H9 (cell line): ENCODE measurements at regions not wholly inside any gene's neighbourhood (a gene's known extent, or its start where the extent isn't known, plus 50 kb on each side); places are given as distances from the start of the nearest gene placed in this dataset.

Experiments
- DNase-seq: peaks from one replicate; pipeline ENCODE4 v3.0.0-alpha.2; 2017
- H2AFZ ChIP-seq: one replicate; pipeline ENCODE4 v1.6.1; 2013; ENCODE audit warnings: mild to moderate bottlenecking, low read length, control low read depth, moderate library complexity
- H2AK5ac ChIP-seq: 2 replicates; pipeline ENCODE4 v1.6.1; 2013; ENCODE audit warnings: low read length, control low read depth, mixed read lengths; ENCODE audit not compliant: insufficient read length
- H2BK120ac ChIP-seq: one replicate; pipeline ENCODE4 v1.6.1; 2013; ENCODE audit warnings: low read depth, mild to moderate bottlenecking, low read length, control low read depth, inconsistent platforms; ENCODE audit not compliant: poor library complexity, severe bottlenecking
- H2BK12ac ChIP-seq: 2 replicates; pipeline ENCODE4 v1.6.1; 2013; ENCODE audit warnings: low read length, control low read depth, mixed read lengths, low read depth; ENCODE audit not compliant: insufficient read length
- H2BK15ac ChIP-seq: 2 replicates; pipeline ENCODE4 v1.6.1; 2013; ENCODE audit warnings: low read depth, low read length, control low read depth
- H2BK20ac ChIP-seq: one replicate; pipeline ENCODE4 v1.6.1; 2013; ENCODE audit warnings: low read depth, mild to moderate bottlenecking, low read length, control low read depth, inconsistent platforms; ENCODE audit not compliant: poor library complexity, severe bottlenecking
- H2BK5ac ChIP-seq: 2 replicates; pipeline ENCODE4 v1.6.1; 2013; ENCODE audit warnings: low read length, control low read depth, mixed read lengths; ENCODE audit not compliant: insufficient read length
- H3K14ac ChIP-seq: 2 replicates; pipeline ENCODE4 v1.6.1; 2013; ENCODE audit warnings: low read length, control low read depth; ENCODE audit not compliant: insufficient read depth
- H3K18ac ChIP-seq: 2 replicates; pipeline ENCODE4 v1.6.1; 2013; ENCODE audit warnings: low read depth, mild to moderate bottlenecking, mixed read lengths, low read length, control low read depth; ENCODE audit not compliant: insufficient read length
- H3K23ac ChIP-seq: 2 replicates; pipeline ENCODE4 v1.6.1; 2013; ENCODE audit warnings: low read length, control low read depth, mixed read lengths, low read depth; ENCODE audit not compliant: insufficient read length
- H3K23me2 ChIP-seq: 2 replicates; pipeline ENCODE4 v1.6.1; 2013; ENCODE audit warnings: low read depth, mild to moderate bottlenecking, mixed read lengths, low read length, control low read depth; ENCODE audit not compliant: insufficient read length, poor library complexity, severe bottlenecking
- H3K27ac ChIP-seq: 2 replicates; pipeline ENCODE4 v1.5.1; 2013; ENCODE audit warnings: low read length, control low read depth, mixed read lengths, low read depth; ENCODE audit not compliant: insufficient read length
- H3K27me3 ChIP-seq: 2 replicates; pipeline ENCODE4 v1.6.1; 2013; ENCODE audit warnings: low read length, control low read depth, inconsistent platforms; ENCODE audit not compliant: insufficient read depth
- H3K4ac ChIP-seq: 2 replicates; pipeline ENCODE4 v1.6.1; 2013; ENCODE audit warnings: low read depth, mild to moderate bottlenecking, control low read depth, inconsistent platforms, low read length, moderate library complexity
- H3K4me1 ChIP-seq: 2 replicates; pipeline ENCODE4 v1.6.1; 2013; ENCODE audit warnings: low read length, control low read depth, inconsistent platforms; ENCODE audit not compliant: insufficient read depth
- H3K4me2 ChIP-seq: 2 replicates; pipeline ENCODE4 v1.6.1; 2013; ENCODE audit warnings: low read length, control low read depth, mixed read lengths; ENCODE audit not compliant: insufficient read length, insufficient read depth
- H3K56ac ChIP-seq: 2 replicates; pipeline ENCODE4 v1.6.1; 2013; ENCODE audit warnings: low read depth, mild to moderate bottlenecking, mixed read lengths, low read length, control low read depth; ENCODE audit not compliant: insufficient read length
- H3K79me1 ChIP-seq: 2 replicates; pipeline ENCODE4 v1.6.1; 2013; ENCODE audit warnings: low read depth, mild to moderate bottlenecking, moderate library complexity, low read length, control low read depth, inconsistent platforms; ENCODE audit not compliant: insufficient read depth, poor library complexity, severe bottlenecking
- H3K79me2 ChIP-seq: 2 replicates; pipeline ENCODE4 v1.6.1; 2013; ENCODE audit warnings: low read length, control low read depth, inconsistent platforms; ENCODE audit not compliant: insufficient read depth
- H3K9ac ChIP-seq: 2 replicates; pipeline ENCODE4 v1.6.1; 2013; ENCODE audit warnings: low read length, control low read depth, mixed read lengths; ENCODE audit not compliant: insufficient read length; ENCODE audit errors: extremely low read depth
- H3K9me3 ChIP-seq: one replicate; pipeline ENCODE4 v1.6.1; 2013; ENCODE audit warnings: low read depth, low read length, inconsistent platforms; ENCODE audit not compliant: control insufficient read depth
- H3T11ph ChIP-seq: one replicate; pipeline ENCODE4 v1.6.1; 2013; ENCODE audit warnings: mild to moderate bottlenecking, low read length, control low read depth, inconsistent platforms
- H4K20me1 ChIP-seq: one replicate; pipeline ENCODE4 v1.6.1; 2013; ENCODE audit not compliant: control insufficient read depth, insufficient read length, insufficient read depth
- H4K5ac ChIP-seq: 2 replicates; pipeline ENCODE4 v1.6.1; 2013; ENCODE audit warnings: low read depth, mild to moderate bottlenecking, mixed read lengths, low read length, control low read depth; ENCODE audit not compliant: insufficient read length
- H4K8ac ChIP-seq: replicated peaks from 2 replicates; pipeline ENCODE4 v1.6.1; 2013; ENCODE audit warnings: low read length, control low read depth, mixed read lengths, low read depth; ENCODE audit not compliant: insufficient read length
- H4K91ac ChIP-seq: 2 replicates; pipeline ENCODE4 v1.6.1; 2013; ENCODE audit warnings: low read depth, mild to moderate bottlenecking, moderate library complexity, mixed read lengths, low read length, control low read depth; ENCODE audit not compliant: insufficient read length
- H3K27ac Mint-ChIP-seq, 3 experiments: 2 replicates in 2 of 3; 3 replicates in 1 of 3; pipeline ENCODE4 v1.8.0; 2020 to 2021; ENCODE audit warnings: mixed read lengths in 3 of 3, mild to moderate bottlenecking in 1 of 3, moderate library complexity in 1 of 3
- H3K27me3 Mint-ChIP-seq: 2 replicates; pipeline ENCODE4 v1.8.0; 2021; ENCODE audit warnings: low read depth, mild to moderate bottlenecking, moderate library complexity, mixed read lengths
- H3K36me3 Mint-ChIP-seq, 3 experiments: 2 replicates in 2 of 3; 3 replicates in 1 of 3; pipeline ENCODE4 v1.8.0; 2020 to 2021; ENCODE audit warnings: low read depth in 3 of 3, mixed read lengths in 3 of 3; ENCODE audit not compliant: insufficient read depth in 1 of 3
- H3K4me1 Mint-ChIP-seq, 2 experiments: 2 replicates each; pipeline ENCODE4 v1.8.0; 2020; ENCODE audit warnings: mixed read lengths in 2 of 2
- H3K4me3 Mint-ChIP-seq, 2 experiments: 2 replicates in 1 of 2; 3 replicates in 1 of 2; pipeline ENCODE4 v1.8.0; 2020 to 2021; ENCODE audit warnings: mild to moderate bottlenecking in 2 of 2, mixed read lengths in 2 of 2, moderate library complexity in 1 of 2
- H3K9me3 Mint-ChIP-seq, 2 experiments: 2 replicates in 1 of 2; 3 replicates in 1 of 2; pipeline ENCODE4 v1.8.0; 2020; ENCODE audit warnings: mild to moderate bottlenecking in 2 of 2, mixed read lengths in 2 of 2, moderate library complexity in 1 of 2
- CTCF ChIP-seq: fragments of 200-600 bp; sonication (generic); conservative IDR thresholded peaks from 3 replicates; pipeline ENCODE4 v1.8.0; 2021; ENCODE audit warnings: antibody characterized with exemption, mild to moderate bottlenecking
- WGBS: extraction: QIAGEN DNeasy Blood & Tissue Kit; methylation state at CpG from one replicate; pipeline ENCODE4 v1.1.7; 2013; ENCODE audit warnings: missing lambda C conversion rate, low lambda C conversion rate, mixed read lengths; ENCODE audit not compliant: insufficient read length; ENCODE audit errors: extremely low coverage; 5-methylcytosine and 5-hydroxymethylcytosine counted together

GRCh38 chr2:238692562-238692961 lies 155.3 kb upstream of the TWIST2 start:
- Histone ChIP-seq H3K14ac (no peak overlapping the region; the same call in 1 of the 2 replicates), H3K79me2 (no peaks in the 10 kb centered on the region), H4K5ac (no peak overlapping the region), H3K18ac (no peak overlapping the region), H2BK12ac (no peak overlapping the region), H3K23me2 (no peaks in the 10 kb centered on the region), H3K4me2 (no peak overlapping the region), H2BK120ac (no peak overlapping the region), H3K4me1 (no peaks in the 10 kb centered on the region), H3K23ac (no peak overlapping the region), H3K56ac (no peak overlapping the region), H3K9ac (no peak overlapping the region), H2BK5ac (no peak overlapping the region), H3T11ph (no peak overlapping the region), H4K91ac (no peak overlapping the region), H2AK5ac (no peak overlapping the region), H2BK15ac (no peak overlapping the region), H2AFZ (no peak overlapping the region), H3K9me3 (no peaks in the 10 kb centered on the region), H2BK20ac (no peak overlapping the region), H3K27me3 (no peaks in the 10 kb centered on the region), H4K20me1 (no peaks in the 10 kb centered on the region), H4K8ac (no peak overlapping the region), H3K27ac (no peak overlapping the region), H3K4ac (no peak overlapping the region), H3K79me1 (no peaks in the 10 kb centered on the region)
- no peak for DNase-seq
- Mint-ChIP-seq H3K27me3 (peaks cover 15% of the 10 kb centered on the region), H3K9me3 (no peaks in the 10 kb centered on the region; a peak in 1 of 5 replicates), H3K36me3 (no peaks in the 10 kb centered on the region), H3K4me1 (no peaks in the 10 kb centered on the region; a peak in 1 of 4 replicates), H3K4me3 (no peak overlapping the region), H3K27ac (no peak overlapping the region)
- no CpG with 5 or more reads among the region's 7 CpGs for WGBS
- TF ChIP-seq CTCF: no peak
